ENCODE measurements at regions not wholly inside any gene's neighbourhood (a gene's known extent, or its start where the extent isn't known, plus 50 kb on each side); places are given as distances from the start of the nearest gene placed in this dataset.
A peak's percentile ranks its signal among the peaks of the same experiment; 100 is the strongest.

GRCh38 chr9:2324742-2325141, 296.8 kb upstream of the VLDLR start:
- Histone ChIP-seq H3K27ac (no peak overlapping the region), H3K79me2 (ENCODE audit: insufficient read depth) (no peaks in the 10 kb centered on the region), H3K4me2 (ENCODE audit: unreplicated experiment) (no peak overlapping the region), H3K4me1 (ENCODE audit: insufficient read depth) (peaks cover 7% of the 10 kb centered on the region; the same call in 1 of the 2 replicates), H3K9ac (no peak overlapping the region), H3F3A (ENCODE audit: insufficient read depth) (peaks cover 4% of the 10 kb centered on the region), H3K27me3 (replicated peaks; ENCODE audit: insufficient read depth) (no peaks in the 10 kb centered on the region), H2AFZ (no peak overlapping the region), H4K20me1 (ENCODE audit: insufficient read depth) (no peaks in the 10 kb centered on the region), H3K9me3 (ENCODE audit: low read depth) (no peaks in the 10 kb centered on the region), H3K9me2 (ENCODE audit: insufficient read depth) (no peaks in the 10 kb centered on the region), H3K36me3 (ENCODE audit: low read depth) (no peaks in the 10 kb centered on the region), H3K4me3 (no peak overlapping the region)
- in situ Hi-C loops (cut with MboI), result loop anchor here (10.0 kb wide), 1 partner anchor 60 kb away; no protein-coding TSS in a partner anchor
- TF ChIP-seq EZH2phosphoT487 (IDR thresholded peaks at IDR 0.05; ENCODE audit: insufficient read depth, low read depth) (no peak), EZH2 (IDR thresholded peaks at IDR 0.05; ENCODE audit: insufficient read depth, poor library complexity, severe bottlenecking) (no peak)
- 56 to 67% methylated on average over 2 of the region's 2 CpGs for WGBS, 2 experiments (ENCODE audit: low coverage in 1 of 2, low lambda C conversion rate in 2 of 2, missing lambda C conversion rate in 2 of 2)
- DNase-seq, result no peak

GRCh38 chr9:2332663-2333062, 288.9 kb upstream of the VLDLR start:
- H3K9me3 ChIP-seq (ENCODE audit: low read depth), result no peaks in the 10 kb centered on the region
- H3K4me1 ChIP-seq (ENCODE audit: insufficient read depth), result no peaks in the 10 kb centered on the region
- in situ Hi-C loops (cut with MboI), result no loop called here
- no peak overlapping the region for H3K4me3 ChIP-seq
- no peaks in the 10 kb centered on the region for H3K36me3 ChIP-seq (ENCODE audit: low read depth)
- H3K27ac ChIP-seq, result no peak overlapping the region
- no peaks in the 10 kb centered on the region for H3F3A ChIP-seq (ENCODE audit: insufficient read depth)
- H2AFZ ChIP-seq, result no peak overlapping the region
- H3K27me3 ChIP-seq (replicated peaks; ENCODE audit: insufficient read depth), result no peaks in the 10 kb centered on the region
- WGBS, 2 experiments (ENCODE audit: low coverage in 1 of 2, low lambda C conversion rate in 2 of 2, missing lambda C conversion rate in 2 of 2), result 59 to 62% methylated on average over 4 of the region's 4 CpGs
- no peaks in the 10 kb centered on the region for H4K20me1 ChIP-seq (ENCODE audit: insufficient read depth)
- TF ChIP-seq EZH2 (IDR thresholded peaks at IDR 0.05; ENCODE audit: insufficient read depth, poor library complexity, severe bottlenecking), result no peak
- no peak for TF ChIP-seq EZH2phosphoT487 (IDR thresholded peaks at IDR 0.05; ENCODE audit: insufficient read depth, low read depth)
- H3K4me2 ChIP-seq (ENCODE audit: unreplicated experiment), result no peak overlapping the region
- no peaks in the 10 kb centered on the region for H3K9me2 ChIP-seq (ENCODE audit: insufficient read depth)
- H3K9ac ChIP-seq, result no peak overlapping the region
- no peak for DNase-seq
- H3K79me2 ChIP-seq (ENCODE audit: insufficient read depth), result no peaks in the 10 kb centered on the region

- H2AFZ ChIP-seq, result no peak overlapping the region
- H3K9me3 ChIP-seq (ENCODE audit: low read depth), result no peaks in the 10 kb centered on the region
- no peak for DNase-seq
- H3K79me2 ChIP-seq (ENCODE audit: insufficient read depth), result no peaks in the 10 kb centered on the region
- H3K27ac ChIP-seq, result no peak overlapping the region
- no peaks in the 10 kb centered on the region for H3K27me3 ChIP-seq (replicated peaks; ENCODE audit: insufficient read depth)
- 73 to 74% methylated on average over 4 of the region's 4 CpGs for WGBS, 2 experiments (ENCODE audit: low coverage in 1 of 2, low lambda C conversion rate in 2 of 2, missing lambda C conversion rate in 2 of 2)
- H3K4me1 ChIP-seq (ENCODE audit: insufficient read depth), result no peaks in the 10 kb centered on the region
- no peaks in the 10 kb centered on the region for H3F3A ChIP-seq (ENCODE audit: insufficient read depth)
- TF ChIP-seq EZH2phosphoT487 (IDR thresholded peaks at IDR 0.05; ENCODE audit: insufficient read depth, low read depth), result no peak
- TF ChIP-seq EZH2 (IDR thresholded peaks at IDR 0.05; ENCODE audit: insufficient read depth, poor library complexity, severe bottlenecking), result no peak
- H3K36me3 ChIP-seq (ENCODE audit: low read depth), result no peaks in the 10 kb centered on the region
- in situ Hi-C loops (cut with MboI), result no loop called here
- H3K4me2 ChIP-seq (ENCODE audit: unreplicated experiment), result no peak overlapping the region
- no peaks in the 10 kb centered on the region for H3K9me2 ChIP-seq (ENCODE audit: insufficient read depth)
- no peaks in the 10 kb centered on the region for H4K20me1 ChIP-seq (ENCODE audit: insufficient read depth)
- H3K4me3 ChIP-seq, result no peak overlapping the region
- H3K9ac ChIP-seq, result no peak overlapping the region
These were observed 286.3 kb upstream of the VLDLR start for GRCh38 chr9:2335260-2335659.

- Histone ChIP-seq H2AFZ (no peak overlapping the region), H3K9me3 (ENCODE audit: low read depth) (no peaks in the 10 kb centered on the region), H3K27me3 (replicated peaks; ENCODE audit: insufficient read depth) (no peaks in the 10 kb centered on the region), H3K4me3 (no peak overlapping the region), H3K4me2 (ENCODE audit: unreplicated experiment) (no peak overlapping the region), H3F3A (ENCODE audit: insufficient read depth) (no peaks in the 10 kb centered on the region), H3K4me1 (ENCODE audit: insufficient read depth) (no peaks in the 10 kb centered on the region), H3K36me3 (ENCODE audit: low read depth) (no peaks in the 10 kb centered on the region), H3K27ac (no peak overlapping the region), H3K9me2 (ENCODE audit: insufficient read depth) (no peaks in the 10 kb centered on the region), H4K20me1 (ENCODE audit: insufficient read depth) (no peaks in the 10 kb centered on the region), H3K79me2 (ENCODE audit: insufficient read depth) (no peaks in the 10 kb centered on the region), H3K9ac (no peak overlapping the region)
- DNase-seq, result peak; percentile 20
- TF ChIP-seq EZH2phosphoT487 (IDR thresholded peaks at IDR 0.05; ENCODE audit: insufficient read depth, low read depth) (no peak), EZH2 (IDR thresholded peaks at IDR 0.05; ENCODE audit: insufficient read depth, poor library complexity, severe bottlenecking) (no peak)
- 58 to 65% methylated on average over 4 of the region's 4 CpGs for WGBS, 2 experiments (ENCODE audit: low coverage in 1 of 2, low lambda C conversion rate in 2 of 2, missing lambda C conversion rate in 2 of 2)
- in situ Hi-C loops (cut with MboI), result no loop called here
These were observed 285.5 kb upstream of the VLDLR start for GRCh38 chr9:2336055-2336454.

GRCh38 chr9:2337131-2337530, 284.5 kb upstream of the VLDLR start:
- H2AFZ ChIP-seq, result no peak overlapping the region
- no peaks in the 10 kb centered on the region for H3K36me3 ChIP-seq (ENCODE audit: low read depth)
- H3K9me3 ChIP-seq (ENCODE audit: low read depth), result no peaks in the 10 kb centered on the region
- in situ Hi-C loops (cut with MboI), result no loop called here
- H3K27ac ChIP-seq, result no peak overlapping the region
- no peak overlapping the region for H3K9ac ChIP-seq
- no peaks in the 10 kb centered on the region for H4K20me1 ChIP-seq (ENCODE audit: insufficient read depth)
- no peaks in the 10 kb centered on the region for H3K79me2 ChIP-seq (ENCODE audit: insufficient read depth)
- no peak overlapping the region for H3K4me2 ChIP-seq (ENCODE audit: unreplicated experiment)
- no peaks in the 10 kb centered on the region for H3F3A ChIP-seq (ENCODE audit: insufficient read depth)
- H3K4me1 ChIP-seq (ENCODE audit: insufficient read depth), result no peaks in the 10 kb centered on the region
- no peak for DNase-seq
- no peak overlapping the region for H3K4me3 ChIP-seq
- WGBS, 2 experiments (ENCODE audit: low coverage in 1 of 2, low lambda C conversion rate in 2 of 2, missing lambda C conversion rate in 2 of 2), result 51 to 73% methylated on average over 2 of the region's 2 CpGs
- H3K9me2 ChIP-seq (ENCODE audit: insufficient read depth), result no peaks in the 10 kb centered on the region
- no peaks in the 10 kb centered on the region for H3K27me3 ChIP-seq (replicated peaks; ENCODE audit: insufficient read depth)
- TF ChIP-seq EZH2phosphoT487 (IDR thresholded peaks at IDR 0.05; ENCODE audit: insufficient read depth, low read depth) (no peak), EZH2 (IDR thresholded peaks at IDR 0.05; ENCODE audit: insufficient read depth, poor library complexity, severe bottlenecking) (no peak)

All from GM23248 (cell line).